ENCODE measurements at regions not wholly inside any gene's neighbourhood (a gene's known extent, or its start where the extent isn't known, plus 50 kb on each side); places are given as distances from the start of the nearest gene placed in this dataset.
A peak's percentile ranks its signal among the peaks of the same experiment; 100 is the strongest.

DNA sequence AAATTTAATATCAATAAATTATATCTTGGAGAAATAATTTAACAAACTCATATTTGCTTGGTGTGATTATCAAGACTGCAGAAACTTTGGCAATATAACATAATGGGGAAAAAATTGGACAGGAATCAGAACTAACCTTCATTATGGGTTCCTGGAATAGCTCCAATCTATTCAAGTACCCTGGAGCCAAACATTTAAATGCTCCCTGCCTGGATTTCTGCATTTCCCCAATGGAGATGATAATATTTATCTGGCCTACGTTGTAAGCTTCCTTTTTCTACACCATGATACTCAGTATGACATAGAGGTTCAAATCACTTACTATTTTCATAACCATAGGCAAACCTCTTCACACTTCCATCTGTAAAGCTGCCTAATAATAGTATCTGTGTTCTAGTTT is 326.8 kb downstream of the TRIML1 start:
- peak in 1 of 8 experiments; percentile 20 for ATAC-seq (replicated peaks in 6 of 8)
- WGBS, 10 experiments = 0 to 100% (median 50%) methylated on average over 1 of the region's 1 CpG
- Histone ChIP-seq H3K4me1 (replicated peaks in 1 of 2) (no peaks in the 10 kb centered on the region), H3K4me3 (no peak overlapping the region), H3K27ac (no peak overlapping the region)
- in situ Hi-C loops (cut with MboI; ENCODE audit: low pct_unique_long_range_greater_than_20kb in 2 of 9, low sequenced_read_pairs in 9 of 9, unreplicated experiment in 9 of 9) = no loop called here

DNA sequence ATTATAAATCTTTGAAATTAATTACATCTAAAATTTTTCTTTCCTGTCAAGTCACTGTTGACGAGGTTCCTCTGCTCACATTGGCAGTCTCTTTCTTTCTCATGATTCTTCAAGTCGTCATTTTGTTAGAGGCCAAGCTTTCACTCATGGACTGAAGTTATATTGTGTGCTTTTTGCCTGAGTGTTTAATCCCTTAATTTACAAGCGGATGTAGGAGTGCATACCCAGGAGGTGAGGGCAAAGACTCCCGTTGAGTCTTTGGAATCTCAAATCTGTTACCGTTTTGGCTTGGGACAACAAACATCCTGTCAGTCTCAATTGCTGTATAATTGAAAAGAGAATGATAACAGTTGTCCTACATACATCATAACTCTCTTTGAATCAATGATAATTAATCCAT is 345.0 kb downstream of the TRIML1 start:
- Histone ChIP-seq H3K4me3 (no peak overlapping the region), H3K27ac (no peak overlapping the region), H3K4me1 (replicated peaks in 1 of 2) (no peaks in the 10 kb centered on the region)
- no peak for ATAC-seq (replicated peaks in 6 of 8)
- in situ Hi-C loops (cut with MboI; ENCODE audit: low pct_unique_long_range_greater_than_20kb in 2 of 9, low sequenced_read_pairs in 9 of 9, unreplicated experiment in 9 of 9) = no loop called here
- WGBS, 10 experiments = 25 to 93% (median 81%) methylated on average over 2 to 5 of the region's 5 CpGs; no CpG with 5 or more reads in 1 of the 10 experiments

DNA sequence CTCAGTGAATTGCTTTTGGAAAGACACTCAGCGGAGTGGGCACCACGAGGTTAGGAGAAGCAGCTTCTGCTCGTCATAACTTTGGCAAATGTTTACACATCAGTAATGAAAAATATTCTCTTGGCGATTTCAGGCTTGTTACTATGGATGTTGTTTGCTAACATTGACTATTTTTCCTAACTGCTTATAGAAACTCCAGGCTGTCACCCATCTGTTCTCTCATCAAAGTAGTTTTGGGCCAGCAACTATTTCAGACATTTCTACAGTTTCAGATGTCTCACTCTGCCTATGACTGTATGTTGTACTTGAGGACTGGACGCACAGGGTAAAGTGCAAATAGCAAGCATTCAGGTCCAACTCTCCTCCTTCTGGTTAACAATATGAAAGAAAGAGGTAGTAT is 346.7 kb downstream of the TRIML1 start:
- ATAC-seq (replicated peaks in 6 of 8) = no peak
- Histone ChIP-seq H3K4me3 (no peak overlapping the region), H3K4me1 (replicated peaks in 1 of 2) (no peaks in the 10 kb centered on the region), H3K27ac (no peak overlapping the region)
- in situ Hi-C loops (cut with MboI; ENCODE audit: low pct_unique_long_range_greater_than_20kb in 2 of 9, low sequenced_read_pairs in 9 of 9, unreplicated experiment in 9 of 9) = no loop called here
- 0 to 100% (median 74%) methylated on average over 1 to 5 of the region's 5 CpGs for WGBS, 10 experiments

DNA sequence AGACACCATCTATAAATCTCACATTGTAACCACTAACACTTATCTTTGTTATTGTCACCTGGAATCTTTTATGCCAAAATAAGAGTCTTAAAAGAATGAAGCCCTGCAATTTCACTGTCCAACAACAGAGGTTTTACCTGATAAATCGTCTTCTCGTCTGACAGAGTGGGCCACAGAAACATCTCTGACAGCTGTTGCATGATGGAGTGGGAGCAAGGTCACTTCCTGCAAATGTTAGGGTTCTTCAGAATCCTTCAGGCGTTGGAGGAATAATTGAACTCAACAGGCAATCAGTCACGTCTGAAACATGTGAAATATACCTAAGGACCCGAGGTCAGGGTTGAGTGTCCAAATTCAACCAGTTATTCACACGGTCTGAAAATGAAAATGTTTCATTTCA is 353.6 kb downstream of the TRIML1 start:
- WGBS, 10 experiments = 8 to 71% (median 44%) methylated on average over 1 to 6 of the region's 6 CpGs; no CpG with 5 or more reads in 2 of the 10 experiments
- H3K27ac ChIP-seq = no peak overlapping the region
- in situ Hi-C loops (cut with MboI; ENCODE audit: low pct_unique_long_range_greater_than_20kb in 2 of 9, low sequenced_read_pairs in 9 of 9, unreplicated experiment in 9 of 9) = no loop called here
- H3K4me1 ChIP-seq (replicated peaks in 1 of 2) = no peaks in the 10 kb centered on the region
- no peak overlapping the region for H3K4me3 ChIP-seq
- ATAC-seq (replicated peaks in 6 of 8) = peak in 4 of 8 experiments; percentile 41 to 96 (median 76)

DNA sequence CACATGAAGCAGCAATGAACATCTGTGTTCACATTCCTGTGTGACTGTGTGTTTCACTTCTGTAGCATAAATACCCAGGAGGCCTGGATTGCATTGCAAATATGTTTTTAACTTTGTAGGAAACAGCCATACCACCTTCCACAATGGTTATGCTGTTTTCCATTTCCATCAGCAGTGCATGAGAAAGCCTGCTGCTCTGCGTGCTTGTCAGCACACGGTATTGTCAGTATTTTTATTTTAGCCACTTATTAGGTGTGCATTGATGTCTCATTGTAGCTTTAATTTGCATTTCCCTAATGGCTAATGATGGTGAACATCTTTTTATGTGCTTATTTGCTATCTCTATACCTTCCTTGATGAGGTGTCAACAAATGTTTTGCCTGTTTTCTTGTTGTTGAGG is 355.9 kb downstream of the TRIML1 start:
- no peaks in the 10 kb centered on the region for H3K4me1 ChIP-seq (replicated peaks in 1 of 2)
- no peak for ATAC-seq (replicated peaks in 6 of 8)
- in situ Hi-C loops (cut with MboI; ENCODE audit: low pct_unique_long_range_greater_than_20kb in 2 of 9, low sequenced_read_pairs in 9 of 9, unreplicated experiment in 9 of 9) = no loop called here
- WGBS, 10 experiments = 47 to 100% (median 100%) methylated on average over 1 to 2 of the region's 2 CpGs; no CpG with 5 or more reads in 5 of the 10 experiments
- no peak overlapping the region for H3K4me3 ChIP-seq
- H3K27ac ChIP-seq = no peak overlapping the region

DNA sequence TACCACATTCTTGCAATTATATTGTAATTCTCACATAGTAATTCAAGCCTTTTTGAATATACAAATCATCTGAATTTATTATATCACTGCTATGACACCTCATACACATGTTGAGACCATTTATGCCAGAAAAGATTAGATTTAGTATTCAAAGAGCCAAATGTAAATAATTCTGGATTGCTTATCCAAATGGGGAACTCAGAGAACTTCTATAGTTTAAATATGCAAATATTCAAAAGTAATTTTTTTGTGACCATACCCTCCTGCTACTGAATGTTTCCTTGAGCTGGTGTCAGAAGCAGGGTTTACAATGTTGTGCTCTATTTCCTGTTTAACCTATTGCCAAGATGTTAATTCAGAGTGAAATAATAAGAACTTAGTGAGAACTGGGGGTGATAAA is 372.2 kb downstream of the TRIML1 start:
- no peak for ATAC-seq (replicated peaks in 6 of 8)
- H3K4me1 ChIP-seq (replicated peaks in 1 of 2) = no peaks in the 10 kb centered on the region
- H3K4me3 ChIP-seq = no peak overlapping the region
- no peak overlapping the region for H3K27ac ChIP-seq
- in situ Hi-C loops (cut with MboI; ENCODE audit: low pct_unique_long_range_greater_than_20kb in 2 of 9, low sequenced_read_pairs in 9 of 9, unreplicated experiment in 9 of 9) = no loop called here

DNA sequence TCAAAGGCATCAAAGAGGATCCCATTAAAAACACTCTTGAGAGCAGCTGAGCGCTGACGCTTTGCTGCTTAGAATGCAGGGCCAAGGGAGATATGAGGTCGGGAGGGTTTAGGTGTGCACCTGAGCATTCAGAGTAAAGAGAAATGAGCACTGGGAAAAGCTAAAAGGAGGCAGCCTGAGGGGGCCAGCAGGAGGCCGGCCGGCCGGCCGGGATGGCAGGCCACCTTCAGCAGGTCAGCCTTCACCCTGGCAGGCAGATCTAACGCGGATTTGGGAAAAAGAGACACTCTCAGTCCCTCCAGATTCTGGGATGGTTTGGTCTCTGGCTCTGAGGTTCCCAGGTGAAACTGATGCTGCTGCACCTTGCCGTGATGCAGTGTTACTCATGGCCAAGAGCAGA is 393.5 kb downstream of the TRIML1 start:
- ATAC-seq (replicated peaks in 6 of 8) = no peak
- no peak overlapping the region for H3K27ac ChIP-seq
- WGBS, 10 experiments = 16 to 100% (median 75%) methylated on average over 1 to 10 of the region's 10 CpGs; no CpG with 5 or more reads in 1 of the 10 experiments
- H3K4me3 ChIP-seq = no peak overlapping the region
- in situ Hi-C loops (cut with MboI; ENCODE audit: low pct_unique_long_range_greater_than_20kb in 2 of 9, low sequenced_read_pairs in 9 of 9, unreplicated experiment in 9 of 9) = no loop called here
- no peaks in the 10 kb centered on the region for H3K4me1 ChIP-seq (replicated peaks in 1 of 2)

DNA sequence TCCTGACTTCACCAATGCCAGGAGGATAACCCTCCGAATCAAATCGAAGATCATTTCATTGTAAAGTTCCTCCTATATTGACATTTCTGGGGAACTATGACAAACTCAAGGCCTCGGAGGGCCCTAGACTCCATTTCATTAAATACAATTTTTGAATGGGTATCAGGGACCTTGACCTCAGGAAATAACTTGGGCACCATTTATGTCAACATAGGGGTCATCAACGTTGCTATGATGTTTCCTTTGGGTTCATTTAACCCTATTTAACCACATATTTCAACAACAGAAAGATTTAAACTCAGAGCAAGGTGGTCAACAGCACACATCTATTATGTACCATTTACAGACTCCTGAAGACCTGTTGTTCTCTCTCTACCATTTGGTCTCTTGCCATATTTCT is 395.1 kb downstream of the TRIML1 start:
- Histone ChIP-seq H3K27ac (no peak overlapping the region), H3K4me1 (replicated peaks in 1 of 2) (no peaks in the 10 kb centered on the region), H3K4me3 (no peak overlapping the region)
- in situ Hi-C loops (cut with MboI; ENCODE audit: low pct_unique_long_range_greater_than_20kb in 2 of 9, low sequenced_read_pairs in 9 of 9, unreplicated experiment in 9 of 9) = no loop called here
- WGBS, 10 experiments = 0 to 100% (median 60%) methylated on average over 1 to 4 of the region's 4 CpGs; no CpG with 5 or more reads in 1 of the 10 experiments
- ATAC-seq (replicated peaks in 6 of 8) = no peak

DNA sequence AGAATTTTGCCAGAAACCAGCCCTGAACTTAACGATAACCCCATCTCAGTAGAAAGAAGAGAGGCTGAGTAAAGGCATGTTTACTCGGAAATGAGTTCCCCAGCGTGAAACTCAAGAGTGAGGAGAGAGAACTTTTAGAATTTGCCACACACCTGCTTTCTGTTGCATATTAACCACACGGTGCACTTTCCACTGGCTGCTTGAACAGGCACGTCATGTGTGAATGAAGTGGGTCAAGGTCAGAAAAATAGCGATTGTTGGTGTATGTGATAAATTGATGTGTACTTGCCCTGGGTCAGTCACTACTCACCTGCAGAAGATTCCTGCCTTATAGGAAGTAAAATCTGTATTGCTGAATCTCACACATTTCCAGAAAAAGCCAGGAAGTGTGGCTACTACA is 395.7 kb downstream of the TRIML1 start:
- in situ Hi-C loops (cut with MboI; ENCODE audit: low pct_unique_long_range_greater_than_20kb in 2 of 9, low sequenced_read_pairs in 9 of 9, unreplicated experiment in 9 of 9) = no loop called here
- H3K4me3 ChIP-seq = no peak overlapping the region
- no peak for ATAC-seq (replicated peaks in 6 of 8)
- no peaks in the 10 kb centered on the region for H3K4me1 ChIP-seq (replicated peaks in 1 of 2)
- no peak overlapping the region for H3K27ac ChIP-seq
- WGBS, 10 experiments = 10 to 100% (median 84%) methylated on average over 3 to 5 of the region's 6 CpGs; no CpG with 5 or more reads in 2 of the 10 experiments

DNA sequence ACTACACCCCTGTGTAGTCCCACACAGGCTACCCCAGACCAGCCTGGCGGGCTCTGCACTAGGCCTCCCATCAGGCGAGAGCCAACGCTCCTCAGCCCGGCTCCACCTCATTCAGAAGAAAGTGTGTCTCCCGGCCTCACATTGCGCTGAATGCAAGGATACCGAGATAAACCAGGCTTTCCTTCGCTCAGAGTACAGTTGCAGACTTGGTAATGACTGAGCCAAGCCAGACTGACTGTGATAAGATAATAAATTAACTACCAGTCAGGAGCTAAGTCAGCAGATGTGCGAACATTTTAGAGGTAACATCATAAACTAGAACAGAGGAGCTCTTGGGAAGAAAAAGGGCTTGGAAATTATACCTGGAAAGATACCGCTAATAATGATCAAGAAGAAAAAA is 397.6 kb downstream of the TRIML1 start:
- WGBS, 10 experiments = 25 to 100% (median 87%) methylated on average over 3 to 7 of the region's 10 CpGs
- Histone ChIP-seq H3K4me3 (no peak overlapping the region), H3K27ac (no peak overlapping the region), H3K4me1 (replicated peaks in 1 of 2) (no peaks in the 10 kb centered on the region)
- in situ Hi-C loops (cut with MboI; ENCODE audit: low pct_unique_long_range_greater_than_20kb in 2 of 9, low sequenced_read_pairs in 9 of 9, unreplicated experiment in 9 of 9) = no loop called here
- no peak for ATAC-seq (replicated peaks in 6 of 8)

DNA sequence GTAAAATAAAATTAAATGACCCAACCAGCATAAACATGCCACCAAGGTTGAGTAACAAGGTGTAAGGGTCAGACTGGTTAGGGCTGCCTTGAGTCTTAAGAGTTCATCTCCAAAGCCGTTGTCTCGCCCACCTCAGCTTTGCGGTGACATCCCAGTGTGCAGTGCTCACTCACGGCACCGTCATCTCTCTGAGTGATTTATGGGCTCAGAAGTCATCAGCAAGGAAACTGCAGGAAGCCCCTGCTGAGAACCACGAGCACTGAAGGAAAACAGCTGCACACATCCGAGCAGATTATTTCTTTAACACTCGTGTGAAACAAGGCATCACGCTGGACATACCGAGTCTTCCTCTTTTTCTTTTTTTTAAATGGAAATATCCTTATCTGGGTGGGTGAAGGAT is 411.1 kb downstream of the TRIML1 start:
- peak in 5 of 8 experiments; percentile 57 to 97 (median 79) for ATAC-seq (replicated peaks in 6 of 8)
- Histone ChIP-seq H3K27ac (no peak overlapping the region), H3K4me1 (replicated peaks in 1 of 2) (peaks cover 0 to 2% of the 10 kb centered on the region in 2 donors), H3K4me3 (no peak overlapping the region)
- 0 to 60% (median 32%) methylated on average over 1 to 8 of the region's 10 CpGs; no CpG with 5 or more reads in 2 of the 10 experiments for WGBS, 10 experiments
- in situ Hi-C loops (cut with MboI; ENCODE audit: low pct_unique_long_range_greater_than_20kb in 2 of 9, low sequenced_read_pairs in 9 of 9, unreplicated experiment in 9 of 9) = no loop called here

DNA sequence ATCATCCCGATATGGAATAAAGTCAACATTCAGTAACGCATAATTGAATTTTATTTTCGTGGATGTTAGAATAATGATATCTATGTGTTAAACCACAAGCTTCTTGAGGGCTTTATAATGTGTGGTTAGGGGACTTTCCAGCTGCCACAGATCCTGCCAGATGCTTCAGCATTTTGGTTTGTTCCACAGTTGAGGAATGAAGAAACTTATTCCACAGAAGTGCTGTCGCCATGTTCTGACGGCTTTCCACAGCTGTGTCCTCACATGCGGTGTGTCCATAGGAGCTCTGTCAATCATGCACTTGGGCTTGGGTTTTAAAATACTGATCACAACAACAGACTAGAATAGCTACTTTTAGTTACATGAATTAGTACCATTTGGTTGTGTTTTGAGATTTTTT is 411.9 kb downstream of the TRIML1 start:
- in situ Hi-C loops (cut with MboI; ENCODE audit: low pct_unique_long_range_greater_than_20kb in 2 of 9, low sequenced_read_pairs in 9 of 9, unreplicated experiment in 9 of 9) = no loop called here
- Histone ChIP-seq H3K4me1 (replicated peaks in 1 of 2) (peaks cover 0 to 2% of the 10 kb centered on the region in 2 donors), H3K4me3 (no peak overlapping the region), H3K27ac (no peak overlapping the region)
- ATAC-seq (replicated peaks in 6 of 8) = no peak
- WGBS, 10 experiments = 10 to 97% (median 56%) methylated on average over 4 to 6 of the region's 6 CpGs; no CpG with 5 or more reads in 2 of the 10 experiments

DNA sequence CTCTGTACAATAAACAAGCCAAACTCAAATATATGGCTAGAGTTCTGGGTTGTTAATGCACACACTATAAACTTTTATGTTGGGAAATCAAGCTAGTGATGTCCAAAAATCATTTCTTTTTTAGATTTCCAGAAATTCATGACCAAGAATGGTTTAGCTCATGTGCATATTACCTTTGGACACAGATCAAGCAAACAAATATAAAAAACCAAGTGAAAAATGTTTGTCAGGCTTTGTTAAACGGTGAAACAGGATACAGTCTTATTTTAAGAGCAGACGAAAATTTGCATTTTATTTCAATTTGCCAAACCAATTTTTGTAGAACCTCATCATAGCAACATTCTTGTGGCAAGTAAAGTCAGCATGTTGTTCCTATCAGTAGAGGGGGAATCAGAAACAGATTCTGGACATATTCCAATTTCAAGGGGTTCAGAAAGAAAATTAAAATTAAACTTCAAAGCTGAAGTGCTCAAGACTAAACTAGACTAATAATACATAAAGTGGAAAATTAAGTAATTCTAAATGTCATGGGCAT is 413.6 kb downstream of the TRIML1 start:
- 4 to 100% (median 90%) methylated on average over 1 to 2 of the region's 2 CpGs; no CpG with 5 or more reads in 3 of the 10 experiments for WGBS, 10 experiments

DNA sequence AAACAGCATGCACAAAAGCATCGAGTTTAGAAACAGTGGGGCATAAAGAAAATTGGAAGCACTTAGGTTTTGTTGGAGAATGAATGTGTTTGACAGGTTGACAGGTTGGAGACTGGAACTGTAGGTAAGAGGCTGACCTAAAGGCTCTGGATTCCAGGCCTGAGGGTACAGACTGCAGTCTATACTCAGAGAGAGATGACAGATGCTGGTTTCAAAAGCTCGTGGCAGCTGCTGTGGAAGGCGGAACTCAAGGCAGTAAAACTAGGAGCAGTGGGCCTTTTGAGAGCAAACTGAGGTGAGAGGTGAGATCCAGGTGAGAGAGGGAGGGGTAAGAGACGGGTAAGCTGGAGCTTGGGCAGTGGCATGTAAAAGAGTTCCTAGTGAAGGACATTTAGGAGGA is 415.2 kb downstream of the TRIML1 start:
- WGBS, 10 experiments = 0 to 81% (median 67%) methylated on average over 1 to 4 of the region's 4 CpGs; no CpG with 5 or more reads in 3 of the 10 experiments
- no peak for ATAC-seq (replicated peaks in 6 of 8)
- Histone ChIP-seq H3K27ac (no peak overlapping the region), H3K4me3 (no peak overlapping the region), H3K4me1 (replicated peaks in 1 of 2) (peaks cover 0 to 2% of the 10 kb centered on the region in 2 donors)
- in situ Hi-C loops (cut with MboI; ENCODE audit: low pct_unique_long_range_greater_than_20kb in 2 of 9, low sequenced_read_pairs in 9 of 9, unreplicated experiment in 9 of 9) = no loop called here

More for the DNA sequence above, 413.6 kb downstream of the TRIML1 start:
- no peak overlapping the region for H3K4me3 ChIP-seq
- peaks cover 0 to 2% of the 10 kb centered on the region in 2 donors for H3K4me1 ChIP-seq (replicated peaks in 1 of 2)
- in situ Hi-C loops (cut with MboI; ENCODE audit: low pct_unique_long_range_greater_than_20kb in 2 of 9, low sequenced_read_pairs in 9 of 9, unreplicated experiment in 9 of 9) = no loop called here
- no peak overlapping the region for H3K27ac ChIP-seq
- ATAC-seq (replicated peaks in 6 of 8) = no peak

Measured in motor neuron (in vitro differentiated cells).